C1 segment of cervical spinal cord (tissue), 14 donors: ENCODE measurements at regions not wholly inside any gene's neighbourhood (a gene's known extent, or its start where the extent isn't known, plus 50 kb on each side); places are given as distances from the start of the nearest gene placed in this dataset.

Source experiments
- DNase-seq, 14 donors: peaks; one replicate each; lab custom pipeline; 2025; lab: John Stamatoyannopoulos, UW

DNA sequence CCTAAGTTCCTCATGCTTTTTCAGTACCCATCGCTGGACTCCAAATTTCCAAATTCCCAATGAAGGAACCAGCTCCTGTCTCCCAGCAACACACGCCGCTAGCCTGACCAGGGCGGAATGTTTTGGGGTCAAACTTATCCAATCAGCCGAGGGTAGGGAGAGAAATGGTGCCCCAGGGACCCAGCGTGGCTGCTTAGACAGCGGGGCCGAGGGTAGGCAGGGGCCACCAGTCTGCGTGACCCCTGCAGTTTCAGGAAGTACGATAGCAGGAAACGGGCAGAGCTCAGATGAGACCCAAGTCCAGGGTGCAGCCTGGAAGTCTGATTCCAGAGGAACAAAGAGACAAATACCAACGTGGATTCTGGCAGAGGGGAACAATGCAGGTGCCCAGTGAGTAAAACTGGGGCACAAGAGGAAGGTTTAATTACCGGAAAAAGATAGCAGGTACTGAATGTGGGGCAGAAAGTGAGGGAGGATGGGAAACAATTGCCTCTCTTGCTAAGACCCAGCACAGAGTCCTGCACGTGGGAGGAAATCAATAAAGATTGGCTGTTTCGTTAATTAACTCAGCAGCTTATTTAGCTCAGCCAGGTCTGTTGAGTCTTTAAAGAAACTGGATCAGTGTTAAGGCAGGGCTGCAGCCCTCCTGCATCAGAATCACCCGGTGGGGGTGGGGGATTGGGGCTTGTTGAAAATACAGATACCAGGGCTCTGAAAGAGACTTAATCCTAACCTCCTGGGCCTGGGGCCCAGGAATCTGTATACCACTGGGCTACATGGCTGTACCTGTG, 50.4 kb upstream of the NFE2L3 start:
- peak in 5 of 14 donors; percentile 6 to 40 (median 21) for DNase-seq

DNA sequence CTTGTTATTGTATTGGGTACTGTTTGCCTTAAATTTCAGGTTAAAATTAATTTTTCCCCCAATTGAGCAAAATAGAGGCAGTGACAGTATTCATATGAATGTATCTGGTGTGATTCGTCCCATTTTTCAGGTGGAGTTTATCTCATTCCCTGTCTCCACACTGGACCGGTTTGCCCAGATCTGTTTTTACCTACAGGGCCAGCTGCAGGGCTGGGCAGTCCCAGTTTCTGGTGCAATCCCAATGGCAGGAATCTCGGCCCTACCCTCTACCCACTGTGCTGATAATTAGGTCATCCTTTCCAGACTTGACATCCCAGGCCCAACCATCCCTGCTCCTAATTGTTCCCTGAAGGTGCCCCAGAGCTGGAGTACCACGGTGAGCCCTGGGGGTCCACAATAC, 49.8 kb upstream of the NFE2L3 start:
- DNase-seq: no peak
